Right atrium auricular region (tissue), 2 donors: ENCODE measurements at regions not wholly inside any gene's neighbourhood (a gene's known extent, or its start where the extent isn't known, plus 50 kb on each side); places are given as distances from the start of the nearest gene placed in this dataset.

ENCODE experiments used
- DNase-seq: peaks from one replicate; pipeline ENCODE4 v3.0.0-alpha.2; 2019; ENCODE audit warnings: low spot score
- H3K27ac ChIP-seq, 2 donors: fragments of 200-600 bp; sonication (generic); 1 replicate in 1 of 2; 2 replicates in 1 of 2; pipeline ENCODE4 v1.5.1; 2016 to 2019
- H3K27me3 ChIP-seq, 2 donors: fragments of 200-600 bp; sonication (generic); one replicate each; pipeline versions ENCODE4 v1.5.1 to v1.6.0; 2017 to 2019
- H3K36me3 ChIP-seq: fragments of 200-600 bp; sonication (generic); one replicate; pipeline ENCODE4 v1.5.1; 2016
- H3K4me1 ChIP-seq, 2 donors: fragments of 200-600 bp; sonication (generic); one replicate each; pipeline versions ENCODE4 v1.5.1 to v1.6.0; 2017 to 2019
- H3K4me3 ChIP-seq, 2 donors: fragments of 200-600 bp; sonication (generic); 1 replicate in 1 of 2; 2 replicates in 1 of 2; pipeline ENCODE4 v1.5.1; 2017 to 2019; ENCODE audit warnings: mild to moderate bottlenecking in 1 of 2, moderate library complexity in 1 of 2
- H3K9me3 ChIP-seq, 2 donors: fragments of 200-600 bp; sonication (generic); one replicate each; pipeline ENCODE4 v1.5.1; 2019
- TF ChIP-seq, protein P1 (sequence below), 2 donors: fragments of 200-600 bp; sonication (generic); IDR thresholded peaks; one replicate each; pipeline ENCODE4 v1.5.1; 2019; ENCODE audit warnings: antibody characterized with exemption in 2 of 2

DNA sequence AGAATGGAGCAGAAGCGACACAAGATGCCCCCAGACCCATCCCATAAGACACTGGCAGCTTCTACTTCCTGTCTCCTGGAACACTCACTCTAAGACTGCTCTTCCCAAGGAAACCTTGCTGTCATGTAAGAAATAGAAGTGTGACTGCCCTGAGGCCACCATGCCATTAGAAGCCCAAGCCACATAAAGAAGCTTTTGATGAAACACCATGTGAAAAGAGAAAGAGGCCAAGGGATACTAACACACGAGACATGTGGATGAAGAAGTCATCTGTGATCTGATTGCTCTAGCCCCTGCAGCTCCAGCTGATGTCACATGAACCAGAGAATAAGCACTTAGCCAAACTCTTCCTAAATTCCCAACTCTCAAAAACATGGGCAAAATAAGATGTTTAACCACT, 117.9 kb upstream of the PCSK2 start:
- H3K36me3 ChIP-seq: no peaks in the 10 kb centered on the region
- no peak for DNase-seq

DNA sequence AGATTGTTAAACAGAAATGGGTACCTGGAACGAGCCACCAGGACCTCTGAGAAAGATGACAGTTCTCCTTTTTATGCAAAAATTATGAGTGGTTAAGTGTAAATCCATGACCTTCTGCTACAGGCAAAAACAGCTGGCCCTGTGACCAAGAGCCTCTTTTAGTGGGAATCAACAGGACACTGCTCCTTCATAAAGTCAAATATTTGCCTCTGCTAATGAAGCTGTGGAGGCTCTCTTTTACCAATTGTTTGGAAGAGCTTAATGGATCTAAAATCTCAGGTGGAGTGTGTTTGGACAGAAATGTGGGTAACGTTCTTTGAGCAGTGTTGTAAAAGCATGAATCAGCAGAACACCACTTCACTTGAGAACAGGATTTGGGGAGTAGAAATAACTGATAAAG, 117.5 kb upstream of the PCSK2 start:
- Histone ChIP-seq H3K4me3 (no peak overlapping the region), H3K27ac (no peak overlapping the region), H3K27me3 (no peaks in the 10 kb centered on the region), H3K9me3 (peaks cover 0 to 4% of the 10 kb centered on the region in 2 donors), H3K4me1 (no peaks in the 10 kb centered on the region), H3K36me3 (no peaks in the 10 kb centered on the region)
- no peak for DNase-seq
- TF ChIP-seq, protein P1, sequence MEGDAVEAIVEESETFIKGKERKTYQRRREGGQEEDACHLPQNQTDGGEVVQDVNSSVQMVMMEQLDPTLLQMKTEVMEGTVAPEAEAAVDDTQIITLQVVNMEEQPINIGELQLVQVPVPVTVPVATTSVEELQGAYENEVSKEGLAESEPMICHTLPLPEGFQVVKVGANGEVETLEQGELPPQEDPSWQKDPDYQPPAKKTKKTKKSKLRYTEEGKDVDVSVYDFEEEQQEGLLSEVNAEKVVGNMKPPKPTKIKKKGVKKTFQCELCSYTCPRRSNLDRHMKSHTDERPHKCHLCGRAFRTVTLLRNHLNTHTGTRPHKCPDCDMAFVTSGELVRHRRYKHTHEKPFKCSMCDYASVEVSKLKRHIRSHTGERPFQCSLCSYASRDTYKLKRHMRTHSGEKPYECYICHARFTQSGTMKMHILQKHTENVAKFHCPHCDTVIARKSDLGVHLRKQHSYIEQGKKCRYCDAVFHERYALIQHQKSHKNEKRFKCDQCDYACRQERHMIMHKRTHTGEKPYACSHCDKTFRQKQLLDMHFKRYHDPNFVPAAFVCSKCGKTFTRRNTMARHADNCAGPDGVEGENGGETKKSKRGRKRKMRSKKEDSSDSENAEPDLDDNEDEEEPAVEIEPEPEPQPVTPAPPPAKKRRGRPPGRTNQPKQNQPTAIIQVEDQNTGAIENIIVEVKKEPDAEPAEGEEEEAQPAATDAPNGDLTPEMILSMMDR (IDR thresholded peaks at IDR 0.05): no peak

More for the DNA sequence above, 117.9 kb upstream of the PCSK2 start:
- TF ChIP-seq, protein P1 (IDR thresholded peaks at IDR 0.05): no peak
- Histone ChIP-seq H3K9me3 (peaks cover 0 to 4% of the 10 kb centered on the region in 2 donors), H3K27ac (no peak overlapping the region), H3K27me3 (no peaks in the 10 kb centered on the region), H3K4me3 (no peak overlapping the region), H3K4me1 (no peaks in the 10 kb centered on the region)

DNA sequence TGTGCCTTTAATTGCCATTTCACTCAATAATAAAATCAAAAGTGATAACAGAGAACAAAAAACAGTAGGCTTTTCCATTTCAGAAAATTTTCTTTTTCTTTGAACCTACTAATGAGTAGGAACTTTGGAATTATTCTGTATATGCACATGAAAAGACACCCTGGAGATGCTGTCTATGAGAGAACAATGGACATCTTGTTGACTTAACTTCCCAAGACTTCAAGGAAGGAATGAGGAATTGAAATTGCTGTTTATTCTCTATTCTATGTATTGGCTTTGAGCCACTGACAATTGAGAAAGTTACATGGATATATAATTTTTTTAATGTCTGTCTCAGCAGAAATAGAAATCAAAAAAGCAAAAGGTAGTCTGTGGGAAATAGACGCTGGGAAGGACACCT, 98.6 kb upstream of the PCSK2 start:
- no peaks in the 10 kb centered on the region for H3K4me1 ChIP-seq
- no peak overlapping the region for H3K4me3 ChIP-seq
- no peak for DNase-seq
- H3K9me3 ChIP-seq: no peaks in the 10 kb centered on the region
- H3K27me3 ChIP-seq: no peaks in the 10 kb centered on the region
- TF ChIP-seq, protein P1 (IDR thresholded peaks at IDR 0.05): no peak
- no peak overlapping the region for H3K27ac ChIP-seq
- H3K36me3 ChIP-seq: no peaks in the 10 kb centered on the region

DNA sequence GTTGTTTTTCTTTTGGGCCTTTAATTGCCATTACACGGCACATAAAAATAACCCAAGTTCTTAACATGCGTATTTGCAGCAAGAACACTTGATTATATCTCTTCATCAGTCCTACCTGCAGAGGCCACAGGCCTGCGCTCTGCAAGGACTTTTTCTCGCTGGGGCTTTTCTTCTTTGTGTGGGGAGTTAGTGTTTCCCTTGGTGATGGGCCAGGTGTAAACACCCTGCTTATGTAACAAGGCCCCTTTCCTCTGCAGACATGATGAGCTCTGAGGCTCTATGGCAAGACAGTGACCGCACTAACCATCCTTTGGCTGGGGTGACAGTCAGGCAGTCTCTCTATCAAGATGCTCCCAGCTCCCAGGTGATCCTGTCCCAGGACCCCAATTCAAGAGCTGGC, 97.8 kb upstream of the PCSK2 start:
- Histone ChIP-seq H3K36me3 (no peaks in the 10 kb centered on the region), H3K9me3 (no peaks in the 10 kb centered on the region), H3K4me3 (no peak overlapping the region), H3K27ac (no peak overlapping the region), H3K27me3 (no peaks in the 10 kb centered on the region), H3K4me1 (no peaks in the 10 kb centered on the region)
- TF ChIP-seq, protein P1 (IDR thresholded peaks at IDR 0.05): no peak
- no peak for DNase-seq

DNA sequence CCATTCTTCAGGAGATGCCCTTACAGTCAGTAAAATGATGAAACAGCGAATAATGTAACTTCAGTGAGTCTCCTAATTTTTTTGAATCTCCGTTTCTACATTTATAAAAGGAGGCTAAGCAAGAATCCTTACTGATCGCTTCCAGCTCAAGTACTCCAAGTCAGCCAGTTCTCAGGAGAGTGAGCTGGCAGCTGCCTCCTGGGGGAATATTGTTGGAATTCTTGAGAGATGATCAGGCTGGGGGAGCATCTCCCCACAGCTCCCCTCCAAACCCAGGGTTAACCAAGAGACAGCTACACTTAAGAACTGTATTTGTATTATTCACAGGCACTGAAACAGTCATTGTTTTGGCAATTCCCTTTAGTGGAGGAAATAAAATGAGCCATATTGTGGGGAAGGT, 89.1 kb upstream of the PCSK2 start:
- Histone ChIP-seq H3K9me3 (no peaks in the 10 kb centered on the region), H3K27ac (no peak overlapping the region), H3K4me1 (no peaks in the 10 kb centered on the region), H3K27me3 (no peaks in the 10 kb centered on the region), H3K4me3 (no peak overlapping the region), H3K36me3 (no peaks in the 10 kb centered on the region)
- TF ChIP-seq, protein P1 (IDR thresholded peaks at IDR 0.05): no peak
- no peak for DNase-seq

DNA sequence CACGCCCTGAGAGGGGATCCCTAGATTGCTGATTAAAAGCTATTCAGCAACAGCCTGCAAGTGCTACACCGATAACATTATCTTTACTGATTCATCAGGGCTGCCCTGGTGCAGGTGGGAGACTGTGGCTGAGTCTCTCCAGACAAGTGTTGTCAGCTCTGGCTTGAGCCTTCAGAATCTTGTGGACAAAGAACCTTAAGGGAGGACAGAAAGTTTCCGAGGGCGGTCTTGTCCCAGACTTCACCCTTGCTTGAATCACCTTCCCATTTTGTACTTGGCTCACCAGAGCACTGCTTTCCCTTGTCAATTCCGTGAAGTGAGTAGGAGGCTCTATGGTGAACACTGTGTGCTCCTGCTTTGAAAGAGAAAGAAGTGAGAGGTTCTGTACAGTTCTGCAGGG, 88.6 kb upstream of the PCSK2 start:
- Histone ChIP-seq H3K27ac (no peak overlapping the region), H3K4me1 (no peaks in the 10 kb centered on the region), H3K9me3 (no peaks in the 10 kb centered on the region), H3K4me3 (no peak overlapping the region), H3K36me3 (no peaks in the 10 kb centered on the region), H3K27me3 (no peaks in the 10 kb centered on the region)
- TF ChIP-seq, protein P1 (IDR thresholded peaks at IDR 0.05): no peak
- no peak for DNase-seq
